ENCODE measurements at regions not wholly inside any gene's neighbourhood (a gene's known extent, or its start where the extent isn't known, plus 50 kb on each side); places are given as distances from the start of the nearest gene placed in this dataset.
"Not testable (repeated sequence)": the region's sequence is repeated elsewhere in the genome, so short reads cannot be mapped to it uniquely, and the experiment has no call there.

- DNase-seq: not testable (repeated sequence)
These were observed 75.6 kb downstream of the MRPL39 start for GRCh38 chr21:25531538-25532250.

GRCh38 chr21:25528515-25528914, 78.8 kb downstream of the MRPL39 start:
- no peak for DNase-seq

GRCh38 chr21:25518491-25518911, 88.8 kb downstream of the MRPL39 start:
- DNase-seq: peak; percentile 52

GRCh38 chr21:25515484-25516405, 91.5 kb downstream of the MRPL39 start:
- peak; percentile 55 for DNase-seq

- no peak for DNase-seq
These were observed 93.5 kb downstream of the MRPL39 start for GRCh38 chr21:25513810-25514209.

- no peak for DNase-seq
These were observed 94.9 kb downstream of the MRPL39 start for GRCh38 chr21:25512095-25513081.

GRCh38 chr21:25509862-25510261, 97.4 kb downstream of the MRPL39 start:
- no peak for DNase-seq

- DNase-seq: peak; percentile 16
These were observed 98.9 kb downstream of the MRPL39 start for GRCh38 chr21:25508364-25508763.

- DNase-seq: peak; percentile 23
These were observed 99.8 kb downstream of the MRPL39 start for GRCh38 chr21:25507522-25507921.

GRCh38 chr21:25506887-25507286, 100.4 kb downstream of the MRPL39 start:
- DNase-seq: peak; percentile 84

- DNase-seq: no peak
These were observed 101.0 kb downstream of the MRPL39 start for GRCh38 chr21:25506261-25506660.

GRCh38 chr21:25503981-25504380, 103.3 kb downstream of the MRPL39 start:
- DNase-seq: no peak

- DNase-seq: peak; percentile 23
These were observed 105.2 kb downstream of the MRPL39 start for GRCh38 chr21:25501996-25502665.

- DNase-seq: no peak
These were observed 105.8 kb downstream of the MRPL39 start for GRCh38 chr21:25501462-25501861.

GRCh38 chr21:25500598-25500997, 106.7 kb downstream of the MRPL39 start:
- no peak for DNase-seq

GRCh38 chr21:25496825-25497482, 110.3 kb downstream of the MRPL39 start:
- peak; percentile 85 for DNase-seq

- no peak for DNase-seq
These were observed 112.5 kb downstream of the MRPL39 start for GRCh38 chr21:25494804-25495203.

GRCh38 chr21:25493722-25494121, 113.6 kb downstream of the MRPL39 start:
- no peak for DNase-seq

GRCh38 chr21:25491267-25491666, 116.0 kb downstream of the MRPL39 start:
- DNase-seq: no peak

- DNase-seq: no peak
These were observed 116.5 kb downstream of the MRPL39 start for GRCh38 chr21:25490742-25491141.

- peak; percentile 29 for DNase-seq
These were observed 117.6 kb downstream of the MRPL39 start for GRCh38 chr21:25489673-25490072.

Measured in fibroblast of skin of right biceps (primary cell).